GM10266 (cell line): ENCODE measurements at regions not wholly inside any gene's neighbourhood (a gene's known extent, or its start where the extent isn't known, plus 50 kb on each side); places are given as distances from the start of the nearest gene placed in this dataset.

Source experiments
- DNase-seq: peaks from one replicate; pipeline ENCODE4 v3.0.0; 2012; ENCODE audit errors: extremely low spot score
- CTCF ChIP-seq: IDR thresholded peaks from 2 replicates; pipeline ENCODE4 v1.5.1; 2012; ENCODE audit warnings: mild to moderate bottlenecking, low read depth; ENCODE audit not compliant: control insufficient read depth, insufficient read depth; ENCODE audit errors: missing control alignments

GRCh38 chr4:36722986-36723385 lies 441.6 kb downstream of the DTHD1 start:
- no peak for TF ChIP-seq CTCF
- DNase-seq = no peak

DNA sequence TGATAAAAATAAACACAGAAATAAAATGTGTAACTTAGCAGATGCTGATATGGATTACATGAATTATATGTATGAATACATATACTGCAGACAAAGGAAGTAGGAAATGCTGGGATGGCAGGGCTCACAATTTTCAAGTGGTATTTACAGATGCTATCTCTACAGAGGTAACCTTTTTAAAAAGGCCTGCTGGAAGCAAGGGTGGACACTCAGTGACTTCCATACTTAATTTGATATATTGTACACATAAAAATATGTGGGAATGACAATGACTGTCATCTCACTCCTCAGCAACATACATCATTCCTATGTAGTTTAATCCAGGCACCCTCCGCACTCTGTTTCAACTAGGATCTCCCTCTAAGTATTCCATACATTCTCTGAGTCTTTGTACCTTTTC lies 452.9 kb downstream of the DTHD1 start:
- no peak for TF ChIP-seq CTCF

GRCh38 chr4:36737691-36738090 lies 456.3 kb downstream of the DTHD1 start:
- no peak for TF ChIP-seq CTCF
- no peak for DNase-seq

More for the DNA sequence above, 452.9 kb downstream of the DTHD1 start:
- DNase-seq = no peak

DNA sequence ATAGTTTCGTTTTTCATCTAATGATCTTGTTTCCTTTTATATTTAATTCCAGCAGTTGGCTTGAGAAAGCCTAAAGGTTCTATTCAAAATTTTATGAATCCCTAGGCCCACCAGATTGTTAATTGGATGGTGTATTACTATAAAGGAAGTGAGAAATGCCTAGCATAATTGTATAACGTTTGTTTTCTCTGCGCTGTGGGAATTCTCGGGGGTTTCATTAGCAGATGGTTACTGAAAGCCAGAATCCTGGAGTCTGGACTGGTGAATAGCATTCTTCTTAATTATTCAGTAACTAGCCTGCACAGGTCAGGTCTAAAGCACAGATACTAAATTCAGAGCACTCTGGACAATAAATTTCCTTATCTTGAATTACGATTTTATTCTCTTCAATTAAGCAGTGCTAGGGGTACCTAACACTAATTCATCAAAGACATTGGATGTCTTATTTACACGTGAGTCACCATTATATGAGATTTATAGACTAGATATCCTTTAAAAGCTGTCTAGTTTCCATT lies 459.4 kb downstream of the DTHD1 start:
- no peak for TF ChIP-seq CTCF
- no peak for DNase-seq

- TF ChIP-seq CTCF = no peak
- DNase-seq = no peak
These were observed 466.1 kb downstream of the DTHD1 start for GRCh38 chr4:36747277-36748129.

- DNase-seq = no peak
- TF ChIP-seq CTCF = no peak
These were observed 471.6 kb downstream of the DTHD1 start for GRCh38 chr4:36753048-36753447.
